ENCODE measurements at regions not wholly inside any gene's neighbourhood (a gene's known extent, or its start where the extent isn't known, plus 50 kb on each side); places are given as distances from the start of the nearest gene placed in this dataset.

GRCh38 chr13:37338726-37339385 is 233.4 kb upstream of the CSNK1A1L start:
- TF ChIP-seq, protein P1, sequence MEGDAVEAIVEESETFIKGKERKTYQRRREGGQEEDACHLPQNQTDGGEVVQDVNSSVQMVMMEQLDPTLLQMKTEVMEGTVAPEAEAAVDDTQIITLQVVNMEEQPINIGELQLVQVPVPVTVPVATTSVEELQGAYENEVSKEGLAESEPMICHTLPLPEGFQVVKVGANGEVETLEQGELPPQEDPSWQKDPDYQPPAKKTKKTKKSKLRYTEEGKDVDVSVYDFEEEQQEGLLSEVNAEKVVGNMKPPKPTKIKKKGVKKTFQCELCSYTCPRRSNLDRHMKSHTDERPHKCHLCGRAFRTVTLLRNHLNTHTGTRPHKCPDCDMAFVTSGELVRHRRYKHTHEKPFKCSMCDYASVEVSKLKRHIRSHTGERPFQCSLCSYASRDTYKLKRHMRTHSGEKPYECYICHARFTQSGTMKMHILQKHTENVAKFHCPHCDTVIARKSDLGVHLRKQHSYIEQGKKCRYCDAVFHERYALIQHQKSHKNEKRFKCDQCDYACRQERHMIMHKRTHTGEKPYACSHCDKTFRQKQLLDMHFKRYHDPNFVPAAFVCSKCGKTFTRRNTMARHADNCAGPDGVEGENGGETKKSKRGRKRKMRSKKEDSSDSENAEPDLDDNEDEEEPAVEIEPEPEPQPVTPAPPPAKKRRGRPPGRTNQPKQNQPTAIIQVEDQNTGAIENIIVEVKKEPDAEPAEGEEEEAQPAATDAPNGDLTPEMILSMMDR (IDR thresholded peaks at IDR 0.05), result no peak
- TF ChIP-seq POLR2A (IDR thresholded peaks at IDR 0.05) (no peak), POLR2AphosphoS5 (IDR thresholded peaks at IDR 0.05) (no peak), EP300 (IDR thresholded peaks at IDR 0.05) (no peak)

Data from sigmoid colon (tissue), 4 donors.